ENCODE measurements at regions not wholly inside any gene's neighbourhood (a gene's known extent, or its start where the extent isn't known, plus 50 kb on each side); places are given as distances from the start of the nearest gene placed in this dataset.

GRCh38 chr20:59435518-59435917, 135.1 kb downstream of the EDN3 start:
- intact Hi-C loops (cut with micrococcal nuclease; ENCODE audit: unreplicated experiment) = no loop called here
- Histone ChIP-seq H3K9me3 (ENCODE audit: low read length) (no peaks in the 10 kb centered on the region), H3K9me2 (ENCODE audit: insufficient read depth, low read length) (no peaks in the 10 kb centered on the region), H3K27ac (ENCODE audit: low read depth, low read length, poor library complexity, severe bottlenecking) (no peak overlapping the region), H3K4me2 (ENCODE audit: low read length) (no peak overlapping the region), H3K4me1 (ENCODE audit: insufficient read depth, low read length, poor library complexity, severe bottlenecking) (no peaks in the 10 kb centered on the region), H3K79me2 (ENCODE audit: insufficient read depth, low read depth, low read length) (no peaks in the 10 kb centered on the region), H3K36me3 (ENCODE audit: insufficient read depth, low read length) (no peaks in the 10 kb centered on the region), H3K4me3 (ENCODE audit: low read depth, low read length, poor library complexity, severe bottlenecking) (no peak overlapping the region), H2AFZ (ENCODE audit: low read length) (no peak overlapping the region), H4K20me1 (ENCODE audit: insufficient read depth, low read length) (no peaks in the 10 kb centered on the region)
- POLR2A ChIA-PET = no interaction called here
- CTCF ChIA-PET (ENCODE audit: unreplicated experiment) = no interaction called here
- TF ChIP-seq EZH2phosphoT487 (IDR thresholded peaks at IDR 0.05; ENCODE audit: borderline replicate concordance, low read depth, low read length) (no peak), CTCF (conservative IDR thresholded peaks at IDR 0.05; ENCODE audit: low read length) (no peak)
- DNase-seq (ENCODE audit: low spot score) = no peak
- no TSS peak for BruUV-seq (replicated peaks)

- no peaks in the 10 kb centered on the region for H3K79me2 ChIP-seq (ENCODE audit: insufficient read depth, low read depth, low read length)
- no peak overlapping the region for H3K4me2 ChIP-seq (ENCODE audit: low read length)
- H3K9me3 ChIP-seq (ENCODE audit: low read length) = no peaks in the 10 kb centered on the region
- no TSS peak for BruUV-seq (replicated peaks)
- DNase-seq (ENCODE audit: low spot score) = no peak
- ChIA-PET POLR2A (no interaction called here), CTCF (ENCODE audit: unreplicated experiment) (no interaction called here)
- intact Hi-C loops (cut with micrococcal nuclease; ENCODE audit: unreplicated experiment) = no loop called here
- H3K36me3 ChIP-seq (ENCODE audit: insufficient read depth, low read length) = no peaks in the 10 kb centered on the region
- no peak overlapping the region for H2AFZ ChIP-seq (ENCODE audit: low read length)
- no peaks in the 10 kb centered on the region for H4K20me1 ChIP-seq (ENCODE audit: insufficient read depth, low read length)
- TF ChIP-seq CTCF (conservative IDR thresholded peaks at IDR 0.05; ENCODE audit: low read length) = no peak
- no peak for TF ChIP-seq EZH2phosphoT487 (IDR thresholded peaks at IDR 0.05; ENCODE audit: borderline replicate concordance, low read depth, low read length)
- H3K9me2 ChIP-seq (ENCODE audit: insufficient read depth, low read length) = no peaks in the 10 kb centered on the region
- H3K27ac ChIP-seq (ENCODE audit: low read depth, low read length, poor library complexity, severe bottlenecking) = no peak overlapping the region
- no peak overlapping the region for H3K4me3 ChIP-seq (ENCODE audit: low read depth, low read length, poor library complexity, severe bottlenecking)
- no peaks in the 10 kb centered on the region for H3K4me1 ChIP-seq (ENCODE audit: insufficient read depth, low read length, poor library complexity, severe bottlenecking)
Observed at GRCh38 chr20:59437601-59438031, 137.2 kb downstream of the EDN3 start.

GRCh38 chr20:59438201-59438600, 137.8 kb downstream of the EDN3 start:
- Histone ChIP-seq H3K27ac (ENCODE audit: low read depth, low read length, poor library complexity, severe bottlenecking) (no peak overlapping the region), H3K4me3 (ENCODE audit: low read depth, low read length, poor library complexity, severe bottlenecking) (no peak overlapping the region), H3K4me2 (ENCODE audit: low read length) (no peak overlapping the region), H3K9me2 (ENCODE audit: insufficient read depth, low read length) (no peaks in the 10 kb centered on the region), H2AFZ (ENCODE audit: low read length) (no peak overlapping the region), H3K9me3 (ENCODE audit: low read length) (no peaks in the 10 kb centered on the region), H3K4me1 (ENCODE audit: insufficient read depth, low read length, poor library complexity, severe bottlenecking) (no peaks in the 10 kb centered on the region), H3K36me3 (ENCODE audit: insufficient read depth, low read length) (no peaks in the 10 kb centered on the region), H4K20me1 (ENCODE audit: insufficient read depth, low read length) (no peaks in the 10 kb centered on the region), H3K79me2 (ENCODE audit: insufficient read depth, low read depth, low read length) (no peaks in the 10 kb centered on the region)
- intact Hi-C loops (cut with micrococcal nuclease; ENCODE audit: unreplicated experiment) = no loop called here
- BruUV-seq (replicated peaks) = no TSS peak
- TF ChIP-seq EZH2phosphoT487 (IDR thresholded peaks at IDR 0.05; ENCODE audit: borderline replicate concordance, low read depth, low read length) = no peak
- ChIA-PET POLR2A (no interaction called here), CTCF (ENCODE audit: unreplicated experiment) (no interaction called here)
- no peak for DNase-seq (ENCODE audit: low spot score)

Data from OCI-LY7 (cell line).